ENCODE measurements at regions not wholly inside any gene's neighbourhood (a gene's known extent, or its start where the extent isn't known, plus 50 kb on each side); places are given as distances from the start of the nearest gene placed in this dataset.
A peak's percentile ranks its signal among the peaks of the same experiment; 100 is the strongest.

GRCh38 chr3:171956705-171957104 is 82.7 kb upstream of the FNDC3B start:
- Mint-ChIP-seq H3K4me1 (ENCODE audit: low read depth) (peaks cover 14% of the 10 kb centered on the region), H3K27ac (no peak overlapping the region), H3K27me3 (peaks cover 8% of the 10 kb centered on the region), H3K4me3 (no peak overlapping the region), H3K36me3 (ENCODE audit: low read depth) (no peaks in the 10 kb centered on the region), H3K9me3 (no peaks in the 10 kb centered on the region)
- ATAC-seq (no peak), DNase-seq (no peak)
- no peak for TF ChIP-seq CTCF (IDR thresholded peaks at IDR 0.05)
- CTCF ChIA-PET = no interaction called here
- POLR2A ChIA-PET = no interaction called here
- intact Hi-C loops (cut with micrococcal nuclease) = no loop called here

GRCh38 chr3:171959532-171960089 is 79.8 kb upstream of the FNDC3B start:
- peaks cover 14% of the 10 kb centered on the region for H3K4me1 Mint-ChIP-seq (ENCODE audit: low read depth)
- ATAC-seq (peak; percentile 49), DNase-seq (peak; percentile 46)
- ChIA-PET CTCF (no interaction called here), POLR2A (interaction anchor here (0.7 kb wide), 1 partner anchor 335 kb away, joined by 3 read pairs; no protein-coding TSS in a partner anchor)
- H3K27ac Mint-ChIP-seq = no peak overlapping the region
- H3K36me3 Mint-ChIP-seq (ENCODE audit: low read depth) = no peaks in the 10 kb centered on the region
- no peaks in the 10 kb centered on the region for H3K9me3 Mint-ChIP-seq
- peaks cover 4% of the 10 kb centered on the region for H3K27me3 Mint-ChIP-seq
- no peak for TF ChIP-seq CTCF (IDR thresholded peaks at IDR 0.05)
- intact Hi-C loops (cut with micrococcal nuclease) = no loop called here
- H3K4me3 Mint-ChIP-seq = no peak overlapping the region

GRCh38 chr3:171960159-171960558 is 79.2 kb upstream of the FNDC3B start:
- no peaks in the 10 kb centered on the region for H3K9me3 Mint-ChIP-seq
- intact Hi-C loops (cut with micrococcal nuclease) = no loop called here
- DNase-seq (no peak), ATAC-seq (no peak)
- peaks cover 14% of the 10 kb centered on the region for H3K4me1 Mint-ChIP-seq (ENCODE audit: low read depth)
- no peak overlapping the region for H3K4me3 Mint-ChIP-seq
- POLR2A ChIA-PET = no interaction called here
- CTCF ChIA-PET = no interaction called here
- H3K27ac Mint-ChIP-seq = no peak overlapping the region
- H3K36me3 Mint-ChIP-seq (ENCODE audit: low read depth) = no peaks in the 10 kb centered on the region
- H3K27me3 Mint-ChIP-seq = peaks cover 4% of the 10 kb centered on the region
- no peak for TF ChIP-seq CTCF (IDR thresholded peaks at IDR 0.05)

GRCh38 chr3:171962137-171962720 is 77.1 kb upstream of the FNDC3B start:
- Mint-ChIP-seq H3K27ac (no peak overlapping the region), H3K27me3 (peaks cover 3% of the 10 kb centered on the region), H3K36me3 (ENCODE audit: low read depth) (no peaks in the 10 kb centered on the region), H3K9me3 (no peaks in the 10 kb centered on the region), H3K4me1 (ENCODE audit: low read depth) (peaks cover 17% of the 10 kb centered on the region), H3K4me3 (no peak overlapping the region)
- TF ChIP-seq CTCF (IDR thresholded peaks at IDR 0.05) = no peak
- ChIA-PET CTCF (no interaction called here), POLR2A (no interaction called here)
- no peak for DNase-seq
- intact Hi-C loops (cut with micrococcal nuclease) = no loop called here
- ATAC-seq = no peak

- POLR2A ChIA-PET = no interaction called here
- peaks cover 19% of the 10 kb centered on the region for H3K4me1 Mint-ChIP-seq (ENCODE audit: low read depth)
- H3K9me3 Mint-ChIP-seq = no peaks in the 10 kb centered on the region
- ATAC-seq (no peak), DNase-seq (no peak)
- CTCF ChIA-PET = no interaction called here
- no peaks in the 10 kb centered on the region for H3K36me3 Mint-ChIP-seq (ENCODE audit: low read depth)
- intact Hi-C loops (cut with micrococcal nuclease) = no loop called here
- no peak overlapping the region for H3K4me3 Mint-ChIP-seq
- no peak overlapping the region for H3K27ac Mint-ChIP-seq
- H3K27me3 Mint-ChIP-seq = peaks cover 2% of the 10 kb centered on the region
- TF ChIP-seq CTCF (IDR thresholded peaks at IDR 0.05) = no peak
Measured at GRCh38 chr3:171963546-171963945, 75.8 kb upstream of the FNDC3B start.
